GM13976 (cell line): ENCODE measurements at regions not wholly inside any gene's neighbourhood (a gene's known extent, or its start where the extent isn't known, plus 50 kb on each side); places are given as distances from the start of the nearest gene placed in this dataset.

Source experiments
- DNase-seq: peaks from one replicate; pipeline ENCODE4 v3.0.0; 2012; ENCODE audit warnings: low spot score
- in situ Hi-C: fragments of 300-500 bp; cut with MboI; formaldehyde crosslinking; loops from one replicate; pipeline ENCODE4 v1.12.0; 2022; ENCODE audit warnings: low sequenced_read_pairs, mixed read lengths, inconsistent platforms; ENCODE audit not compliant: unreplicated experiment
- TF ChIP-seq, protein P1 (sequence below): IDR thresholded peaks from 2 replicates; pipeline ENCODE4 v1.5.1; 2012; ENCODE audit warnings: borderline replicate concordance, mild to moderate bottlenecking; ENCODE audit not compliant: insufficient read depth; ENCODE audit errors: extremely low read depth, missing control alignments, control extremely low read depth

DNA sequence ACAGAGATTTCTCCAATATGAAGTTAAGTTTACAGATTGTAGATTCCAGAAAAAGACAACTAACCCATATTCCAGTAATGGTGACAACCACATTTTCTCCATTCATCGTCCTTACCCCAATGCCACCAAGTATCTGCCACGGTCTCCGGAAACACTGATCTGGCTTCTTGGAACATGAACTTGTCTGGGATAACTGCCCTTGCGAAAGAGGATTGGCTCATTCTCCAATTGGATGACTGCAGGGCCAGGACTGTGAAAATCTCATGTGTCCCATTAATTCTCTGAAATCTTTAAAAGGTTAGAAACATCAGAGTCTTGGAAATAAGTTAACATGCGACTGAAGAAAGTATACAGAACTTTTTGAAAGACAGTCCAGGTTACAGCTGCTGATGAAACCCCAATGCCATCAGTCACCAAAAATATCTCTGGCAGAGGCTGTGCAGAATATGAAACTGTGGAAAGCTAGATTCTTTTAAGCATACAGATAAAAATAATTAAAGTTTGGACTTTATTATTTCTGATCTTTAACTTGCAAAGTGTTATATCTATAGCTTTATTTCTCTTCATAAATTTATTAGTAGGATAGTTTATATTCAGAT, 496.9 kb downstream of the PPARGC1A start:
- TF ChIP-seq, protein P1, sequence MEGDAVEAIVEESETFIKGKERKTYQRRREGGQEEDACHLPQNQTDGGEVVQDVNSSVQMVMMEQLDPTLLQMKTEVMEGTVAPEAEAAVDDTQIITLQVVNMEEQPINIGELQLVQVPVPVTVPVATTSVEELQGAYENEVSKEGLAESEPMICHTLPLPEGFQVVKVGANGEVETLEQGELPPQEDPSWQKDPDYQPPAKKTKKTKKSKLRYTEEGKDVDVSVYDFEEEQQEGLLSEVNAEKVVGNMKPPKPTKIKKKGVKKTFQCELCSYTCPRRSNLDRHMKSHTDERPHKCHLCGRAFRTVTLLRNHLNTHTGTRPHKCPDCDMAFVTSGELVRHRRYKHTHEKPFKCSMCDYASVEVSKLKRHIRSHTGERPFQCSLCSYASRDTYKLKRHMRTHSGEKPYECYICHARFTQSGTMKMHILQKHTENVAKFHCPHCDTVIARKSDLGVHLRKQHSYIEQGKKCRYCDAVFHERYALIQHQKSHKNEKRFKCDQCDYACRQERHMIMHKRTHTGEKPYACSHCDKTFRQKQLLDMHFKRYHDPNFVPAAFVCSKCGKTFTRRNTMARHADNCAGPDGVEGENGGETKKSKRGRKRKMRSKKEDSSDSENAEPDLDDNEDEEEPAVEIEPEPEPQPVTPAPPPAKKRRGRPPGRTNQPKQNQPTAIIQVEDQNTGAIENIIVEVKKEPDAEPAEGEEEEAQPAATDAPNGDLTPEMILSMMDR = no peak
- in situ Hi-C loops = no loop called here
- no peak for DNase-seq

DNA sequence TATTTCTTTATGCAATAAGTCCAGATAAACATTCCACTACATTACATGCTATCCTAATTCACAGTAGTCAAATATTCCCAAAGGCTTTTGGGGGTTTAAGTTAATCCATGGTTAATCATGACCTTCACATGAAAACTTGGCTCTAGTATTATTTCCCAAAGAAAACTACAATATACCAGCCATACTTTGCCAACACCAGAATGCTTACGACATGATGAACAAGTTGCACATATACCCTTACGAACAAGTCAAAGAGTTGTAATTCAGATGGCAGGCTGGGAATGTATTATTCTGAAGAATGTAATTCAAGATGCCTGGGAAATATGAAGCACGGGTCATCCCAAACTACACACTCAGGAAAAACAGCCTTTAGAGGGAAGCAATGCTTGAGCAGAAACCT, 499.6 kb downstream of the PPARGC1A start:
- TF ChIP-seq, protein P1 = no peak
- in situ Hi-C loops = no loop called here
- no peak for DNase-seq

DNA sequence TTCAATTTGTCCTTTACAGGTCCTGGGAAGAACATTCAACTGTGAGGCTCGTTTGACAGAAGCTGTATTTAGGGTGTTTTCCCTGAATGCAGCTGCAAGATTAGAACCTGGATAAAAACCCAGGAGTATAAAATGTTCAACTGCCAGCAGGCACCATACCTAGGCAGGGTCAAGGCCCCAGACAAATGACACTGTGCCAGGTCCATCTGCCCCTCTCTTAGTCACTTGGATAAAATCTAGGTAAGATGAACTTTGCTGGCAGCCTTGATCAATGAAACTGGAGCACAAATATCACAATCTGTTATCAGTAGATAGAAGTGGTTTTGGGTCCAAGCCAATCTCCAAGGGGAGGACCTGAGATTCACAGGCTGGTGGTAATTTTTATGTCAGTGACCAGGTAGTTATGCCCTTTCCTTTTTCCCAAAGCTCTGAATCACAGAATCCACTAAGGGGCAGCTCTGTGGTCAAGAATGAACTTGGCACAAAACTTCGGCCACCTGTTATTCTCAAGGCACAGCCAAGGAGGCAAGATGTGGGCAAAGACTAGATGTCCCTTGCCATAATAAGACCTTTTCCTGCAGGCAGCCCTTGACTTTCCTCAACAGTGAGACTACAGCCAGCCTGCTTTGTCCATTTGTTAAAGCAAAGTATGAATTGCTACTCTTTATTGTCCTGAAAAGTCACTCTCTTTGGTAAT, 501.0 kb downstream of the PPARGC1A start:
- DNase-seq = no peak
- TF ChIP-seq, protein P1 = no peak
- in situ Hi-C loops = no loop called here

DNA sequence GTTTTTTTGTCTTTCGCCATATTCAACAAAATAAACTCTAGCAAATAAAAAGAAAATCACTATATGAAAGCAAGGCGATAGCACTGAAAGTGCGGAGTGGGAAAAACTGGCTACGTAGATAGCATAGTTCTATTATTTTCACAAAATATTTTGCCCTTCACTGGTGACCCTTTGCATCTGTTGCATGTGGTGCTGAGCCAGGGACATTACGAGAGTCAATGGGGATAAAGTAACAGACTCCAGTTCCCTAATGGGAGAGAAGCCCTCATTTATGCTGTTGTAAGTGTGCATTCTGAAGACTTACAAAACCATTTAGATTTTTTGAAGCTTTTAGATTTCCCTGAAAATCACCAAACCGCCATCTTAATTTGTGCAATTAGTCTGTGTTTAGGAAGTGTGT, 501.6 kb downstream of the PPARGC1A start:
- in situ Hi-C loops = no loop called here
- DNase-seq = no peak
- TF ChIP-seq, protein P1 = no peak

DNA sequence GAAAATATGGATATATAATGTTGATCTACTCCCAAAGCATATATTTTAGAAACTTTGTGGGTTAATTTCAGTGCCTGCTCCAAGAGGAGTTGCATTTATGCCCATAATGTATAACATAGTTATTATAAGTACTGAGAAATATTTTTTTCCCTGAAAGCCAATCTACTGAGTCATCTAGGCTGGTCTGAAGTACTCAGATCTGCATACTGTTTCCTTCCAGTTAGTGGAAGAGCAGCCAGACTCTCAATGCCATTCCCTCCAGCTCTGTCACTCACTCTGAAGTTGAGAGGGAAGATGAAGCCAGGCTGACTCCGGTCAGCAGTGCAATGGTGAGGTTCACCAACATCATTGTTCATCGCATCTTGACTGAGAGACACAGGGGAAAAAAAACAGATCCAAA, 505.1 kb downstream of the PPARGC1A start:
- TF ChIP-seq, protein P1 = no peak
- DNase-seq = no peak
- in situ Hi-C loops = no loop called here

DNA sequence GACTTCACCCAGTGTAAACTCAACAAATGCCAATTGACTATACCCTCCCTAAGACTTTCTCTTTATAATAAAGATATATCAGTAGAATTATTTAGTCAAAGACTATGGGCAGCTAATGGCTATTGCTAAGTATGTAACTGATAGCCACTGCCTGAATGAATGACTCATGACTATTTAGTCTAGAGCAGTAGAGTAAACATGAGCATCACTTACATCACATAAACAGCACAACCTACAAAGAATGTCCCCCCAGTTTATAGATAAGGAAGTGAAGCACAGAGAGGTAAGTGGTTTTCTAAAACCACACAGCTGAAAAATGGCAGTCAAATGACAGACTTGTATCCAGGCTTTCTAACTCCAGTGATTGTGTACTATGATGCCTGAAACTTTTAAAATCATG, 507.0 kb downstream of the PPARGC1A start:
- TF ChIP-seq, protein P1 = no peak
- DNase-seq = no peak
- in situ Hi-C loops = no loop called here
